SH-SY5Y (cell line): ENCODE measurements at regions not wholly inside any gene's neighbourhood (a gene's known extent, or its start where the extent isn't known, plus 50 kb on each side); places are given as distances from the start of the nearest gene placed in this dataset.

ENCODE experiments used
- GATA2 ChIP-seq: IDR thresholded peaks from 2 replicates; pipeline ENCODE4 v1.6.1; 2011; ENCODE audit warnings: mild to moderate bottlenecking, low read depth, low read length
- GATA3 ChIP-seq: IDR thresholded peaks from 2 replicates; pipeline ENCODE4 v1.6.1; 2011; ENCODE audit warnings: low read depth, mild to moderate bottlenecking, low read length, moderate library complexity

- TF ChIP-seq GATA2, result no peak
- no peak for TF ChIP-seq GATA3
These were observed 823.4 kb upstream of the CHORDC1 start for GRCh38 chr11:91046261-91046660.

GRCh38 chr11:91041626-91042025 lies 818.8 kb upstream of the CHORDC1 start:
- TF ChIP-seq GATA2 (no peak), GATA3 (no peak)

DNA sequence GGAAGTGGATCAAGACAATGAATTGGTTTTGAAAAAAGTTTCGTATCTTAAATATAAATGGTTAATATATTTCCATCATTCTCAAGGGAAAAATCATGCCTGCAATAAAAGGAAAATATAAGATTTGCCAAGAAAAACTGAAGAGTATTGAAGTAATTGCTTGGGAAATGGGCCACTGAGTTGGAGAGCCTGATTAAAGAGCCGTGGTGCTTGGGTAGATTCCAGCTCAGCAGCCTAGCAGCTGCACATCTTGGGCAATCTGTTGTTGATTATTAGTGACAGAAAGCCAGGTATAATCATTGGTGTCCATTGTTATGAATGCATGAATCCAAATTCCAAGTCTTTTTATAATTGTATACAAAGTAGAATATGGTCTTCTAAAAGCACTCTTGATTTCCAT lies 800.9 kb upstream of the CHORDC1 start:
- TF ChIP-seq GATA3 (no peak), GATA2 (no peak)

DNA sequence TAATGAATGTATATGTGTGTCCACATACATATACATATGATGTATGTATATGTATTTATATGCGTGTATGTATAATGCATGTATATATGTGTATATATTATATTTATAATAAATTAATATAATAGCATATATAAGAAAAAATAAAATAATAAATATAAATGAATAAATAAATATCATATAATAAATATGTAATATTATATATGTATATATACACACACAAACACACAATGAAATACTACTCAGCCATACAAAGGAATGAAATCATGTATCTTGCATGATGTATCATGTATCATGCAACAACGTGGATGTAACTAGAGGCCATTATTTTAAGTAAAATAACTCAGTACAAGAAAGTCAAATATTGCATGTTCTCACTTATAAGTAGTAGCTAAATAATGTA lies 788.7 kb upstream of the CHORDC1 start:
- TF ChIP-seq GATA2, result no peak
- no peak for TF ChIP-seq GATA3

DNA sequence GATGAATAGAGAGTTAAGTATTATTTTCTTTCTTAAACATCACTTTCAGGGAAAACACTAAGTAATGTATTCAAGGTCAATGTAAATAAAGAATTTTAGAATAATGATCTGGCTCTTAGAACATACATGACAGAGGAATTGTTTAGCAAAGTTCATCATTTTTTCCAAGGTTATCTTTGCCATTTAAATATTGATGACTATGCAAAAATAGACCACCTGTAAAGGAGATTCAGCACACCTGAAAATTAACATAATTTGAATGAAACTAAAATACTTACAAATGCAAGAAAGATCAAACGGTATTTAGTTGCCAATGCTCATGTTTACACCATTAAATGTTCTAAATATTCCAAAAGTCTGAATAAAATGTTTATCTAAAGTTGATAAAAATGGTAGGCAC lies 782.6 kb upstream of the CHORDC1 start:
- TF ChIP-seq GATA2, result no peak
- no peak for TF ChIP-seq GATA3

DNA sequence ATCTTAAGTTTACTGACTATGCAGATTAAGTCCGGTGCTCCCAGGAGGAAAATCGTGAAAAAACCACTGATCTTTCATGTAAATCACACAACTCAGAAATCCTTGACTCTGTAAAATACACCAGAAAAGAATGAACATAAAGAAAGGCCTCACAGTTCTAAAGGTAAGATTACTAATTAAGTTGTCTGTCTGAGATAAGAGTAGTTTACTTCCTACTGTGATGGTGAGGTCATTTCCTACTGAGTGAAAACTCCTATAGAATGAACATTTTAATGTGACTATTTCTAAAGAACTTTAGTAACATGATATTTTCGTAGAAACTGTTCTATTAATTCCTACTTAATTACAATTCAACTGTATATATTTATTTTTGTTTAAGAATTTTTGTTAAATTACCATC lies 774.4 kb upstream of the CHORDC1 start:
- TF ChIP-seq GATA3 (no peak), GATA2 (no peak)

GRCh38 chr11:90947930-90948329 lies 725.1 kb upstream of the CHORDC1 start:
- no peak for TF ChIP-seq GATA2
- no peak for TF ChIP-seq GATA3

DNA sequence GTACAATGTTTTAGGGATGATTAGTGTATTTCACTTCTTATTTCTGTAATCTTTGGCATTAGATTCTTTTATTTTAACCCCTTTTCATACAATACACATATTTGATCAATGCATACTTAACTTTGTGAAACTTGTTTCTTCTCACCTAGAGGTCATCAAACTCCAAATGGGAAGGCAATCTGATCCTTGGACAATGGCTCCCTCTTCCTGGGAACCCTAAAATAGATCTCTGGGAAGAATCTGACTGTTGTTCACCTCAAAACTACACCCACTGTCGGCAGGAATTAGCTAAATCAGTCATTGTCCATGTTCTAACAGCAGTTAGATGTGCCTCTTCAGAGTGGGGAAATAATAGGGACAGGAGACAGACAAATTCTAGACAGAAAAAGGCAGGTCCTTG lies 707.4 kb upstream of the CHORDC1 start:
- TF ChIP-seq GATA2 (no peak), GATA3 (no peak)

DNA sequence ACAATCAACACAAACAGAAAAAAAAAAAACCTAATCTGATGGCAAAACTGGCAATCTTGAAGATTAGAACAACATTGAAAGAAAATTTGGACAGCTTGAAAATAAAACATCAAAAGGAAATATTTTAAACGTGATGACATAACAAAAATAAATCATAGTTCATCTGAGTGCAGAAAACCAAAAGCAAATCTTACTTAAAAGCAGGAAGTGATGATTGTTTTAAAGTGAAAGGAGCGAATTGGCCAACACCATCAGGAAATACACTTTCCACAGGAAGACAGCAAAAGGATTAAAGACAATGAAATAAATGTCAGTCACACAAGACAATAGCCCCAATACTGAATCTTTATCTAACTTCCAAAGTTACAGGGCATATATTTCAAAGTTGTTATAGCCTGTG lies 696.5 kb upstream of the CHORDC1 start:
- TF ChIP-seq GATA3 (no peak; the same call in 1 of the 2 replicates), GATA2 (no peak)

DNA sequence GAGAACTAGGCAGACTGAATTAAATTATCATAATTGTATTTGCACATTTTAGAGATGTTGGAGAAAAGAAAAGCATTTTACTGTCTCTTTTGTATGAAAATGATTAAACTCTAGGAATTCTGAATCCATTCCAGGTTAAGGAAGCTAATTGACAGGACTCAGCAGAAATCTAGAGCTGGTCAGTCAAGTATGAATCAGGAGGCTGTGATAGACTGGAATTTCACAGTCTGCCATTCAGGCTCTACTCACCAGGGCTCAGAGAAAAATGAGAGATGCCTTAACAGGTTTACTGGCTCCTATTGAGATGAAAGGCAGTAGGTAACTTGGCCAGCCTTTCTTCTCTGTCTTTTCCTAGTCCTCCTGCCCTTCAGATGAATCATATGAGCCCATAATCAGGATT lies 693.9 kb upstream of the CHORDC1 start:
- TF ChIP-seq GATA3, result no peak
- TF ChIP-seq GATA2, result no peak

GRCh38 chr11:90913131-90913668 lies 690.4 kb upstream of the CHORDC1 start:
- no peak for TF ChIP-seq GATA3
- no peak for TF ChIP-seq GATA2

DNA sequence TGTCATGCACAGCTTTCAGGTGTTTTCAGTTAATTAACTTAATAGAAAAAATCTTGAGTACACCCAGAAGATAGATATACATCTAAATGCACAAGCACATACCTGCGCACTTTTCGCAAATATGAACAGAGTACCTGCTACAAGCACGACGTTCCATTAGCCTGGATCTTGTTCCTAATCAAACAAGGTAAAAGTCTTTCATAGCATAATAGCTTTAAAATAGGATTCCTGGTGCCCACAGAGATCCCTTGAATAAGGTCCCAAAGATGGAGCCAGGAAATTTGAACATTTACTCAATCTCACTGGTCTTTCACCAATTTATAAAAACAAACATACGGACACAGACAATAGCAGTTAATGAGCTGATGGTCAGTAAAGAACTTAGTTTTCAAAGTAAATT lies 689.8 kb upstream of the CHORDC1 start:
- TF ChIP-seq GATA2 (no peak), GATA3 (no peak)

- TF ChIP-seq GATA3, result no peak
- no peak for TF ChIP-seq GATA2
These were observed 688.3 kb upstream of the CHORDC1 start for GRCh38 chr11:90911192-90911591.

DNA sequence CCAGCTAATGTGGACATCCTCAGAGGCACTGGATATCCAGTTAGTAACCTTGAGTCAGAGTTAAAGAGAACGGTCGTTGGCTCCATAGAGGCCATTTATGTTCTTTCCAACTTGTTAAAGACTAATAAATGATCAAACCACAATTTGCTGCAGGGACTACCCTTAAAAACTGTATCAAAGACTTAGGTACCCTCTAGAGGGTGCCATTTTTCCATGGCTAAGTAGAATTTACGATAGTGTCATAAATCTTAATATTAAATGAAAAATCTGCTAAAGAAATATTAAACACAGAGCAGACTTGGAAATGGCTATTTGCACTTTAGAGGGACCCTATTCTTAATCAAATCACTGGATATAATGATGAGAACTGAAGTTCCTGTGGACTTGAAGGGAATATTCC lies 685.2 kb upstream of the CHORDC1 start:
- no peak for TF ChIP-seq GATA3
- TF ChIP-seq GATA2, result no peak

DNA sequence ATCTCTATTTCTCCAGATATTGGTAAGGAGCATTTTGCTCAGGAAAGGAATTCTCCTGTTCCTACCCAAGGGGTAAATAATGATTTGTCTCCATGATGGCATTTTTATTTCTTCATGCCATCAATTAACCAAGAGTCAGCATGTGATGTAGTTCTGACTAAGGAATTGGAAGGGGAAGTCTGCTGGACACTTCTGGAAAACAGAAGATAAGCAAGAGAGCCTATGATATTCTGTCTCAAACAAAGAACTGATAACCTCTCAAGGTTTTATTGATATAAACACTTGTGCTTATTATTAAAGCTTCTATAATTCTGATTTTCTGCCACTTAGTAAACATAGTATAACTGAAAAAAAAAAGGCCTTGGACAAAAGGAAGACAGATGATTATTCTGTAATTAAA lies 673.0 kb upstream of the CHORDC1 start:
- TF ChIP-seq GATA3, result no peak
- no peak for TF ChIP-seq GATA2

- no peak for TF ChIP-seq GATA3
- TF ChIP-seq GATA2, result no peak
These were observed 667.5 kb upstream of the CHORDC1 start for GRCh38 chr11:90890347-90890746.
